Coronary artery (tissue), 2 donors: ENCODE measurements at regions not wholly inside any gene's neighbourhood (a gene's known extent, or its start where the extent isn't known, plus 50 kb on each side); places are given as distances from the start of the nearest gene placed in this dataset.

Experiments used
- DNase-seq: peaks from one replicate; pipeline ENCODE4 v3.0.0-alpha.2; 2017; ENCODE audit warnings: low spot score
- H3K27ac ChIP-seq, 2 donors: fragments of 200-600 bp; sonication (generic); one replicate each; pipeline ENCODE4 v1.5.1; 2016 to 2019
- H3K4me3 ChIP-seq: fragments of 200-600 bp; sonication (generic); 2 replicates; pipeline ENCODE4 v1.5.1; 2016; ENCODE audit warnings: mild to moderate bottlenecking, moderate library complexity
- TF ChIP-seq, protein P1 (sequence below): fragments of 200-600 bp; sonication (generic); IDR thresholded peaks from one replicate; pipeline ENCODE4 v1.5.1; 2019; ENCODE audit warnings: antibody characterized with exemption

GRCh38 chr16:17804857-17805256 is 334.1 kb upstream of the XYLT1 start:
- TF ChIP-seq, protein P1, sequence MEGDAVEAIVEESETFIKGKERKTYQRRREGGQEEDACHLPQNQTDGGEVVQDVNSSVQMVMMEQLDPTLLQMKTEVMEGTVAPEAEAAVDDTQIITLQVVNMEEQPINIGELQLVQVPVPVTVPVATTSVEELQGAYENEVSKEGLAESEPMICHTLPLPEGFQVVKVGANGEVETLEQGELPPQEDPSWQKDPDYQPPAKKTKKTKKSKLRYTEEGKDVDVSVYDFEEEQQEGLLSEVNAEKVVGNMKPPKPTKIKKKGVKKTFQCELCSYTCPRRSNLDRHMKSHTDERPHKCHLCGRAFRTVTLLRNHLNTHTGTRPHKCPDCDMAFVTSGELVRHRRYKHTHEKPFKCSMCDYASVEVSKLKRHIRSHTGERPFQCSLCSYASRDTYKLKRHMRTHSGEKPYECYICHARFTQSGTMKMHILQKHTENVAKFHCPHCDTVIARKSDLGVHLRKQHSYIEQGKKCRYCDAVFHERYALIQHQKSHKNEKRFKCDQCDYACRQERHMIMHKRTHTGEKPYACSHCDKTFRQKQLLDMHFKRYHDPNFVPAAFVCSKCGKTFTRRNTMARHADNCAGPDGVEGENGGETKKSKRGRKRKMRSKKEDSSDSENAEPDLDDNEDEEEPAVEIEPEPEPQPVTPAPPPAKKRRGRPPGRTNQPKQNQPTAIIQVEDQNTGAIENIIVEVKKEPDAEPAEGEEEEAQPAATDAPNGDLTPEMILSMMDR: no peak
- no peak for DNase-seq
- no peak overlapping the region for H3K4me3 ChIP-seq

GRCh38 chr16:17803625-17804410 is 333.1 kb upstream of the XYLT1 start:
- DNase-seq: no peak
- H3K4me3 ChIP-seq: no peak overlapping the region
- TF ChIP-seq, protein P1: no peak
- H3K27ac ChIP-seq: no peak overlapping the region

More at GRCh38 chr16:17804857-17805256, 334.1 kb upstream of the XYLT1 start:
- no peak overlapping the region for H3K27ac ChIP-seq

- TF ChIP-seq, protein P1: no peak
- Histone ChIP-seq H3K4me3 (no peak overlapping the region), H3K27ac (no peak overlapping the region)
- no peak for DNase-seq
Observed at GRCh38 chr16:17802571-17802970, 331.8 kb upstream of the XYLT1 start.

DNA sequence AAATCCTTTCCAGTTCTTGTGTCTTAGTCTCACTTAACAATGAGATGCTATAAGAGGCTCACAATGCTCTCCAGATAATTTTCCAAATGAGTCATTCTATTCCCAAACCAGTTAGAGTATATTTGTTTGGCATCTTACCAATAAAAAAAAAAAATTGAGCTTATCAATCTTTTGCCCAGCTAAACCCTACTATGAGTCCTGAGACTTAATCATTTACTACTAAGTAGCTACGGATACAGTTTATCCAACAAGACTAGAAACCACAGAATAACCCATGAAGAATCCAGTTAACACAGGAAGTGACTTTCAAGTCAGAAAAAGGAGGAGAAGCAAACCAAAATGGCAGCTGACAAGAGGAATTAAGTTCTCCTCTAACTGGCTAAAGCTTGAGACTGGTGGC is 330.3 kb upstream of the XYLT1 start:
- TF ChIP-seq, protein P1: no peak
- no peak for DNase-seq
- Histone ChIP-seq H3K27ac (no peak overlapping the region), H3K4me3 (no peak overlapping the region)

DNA sequence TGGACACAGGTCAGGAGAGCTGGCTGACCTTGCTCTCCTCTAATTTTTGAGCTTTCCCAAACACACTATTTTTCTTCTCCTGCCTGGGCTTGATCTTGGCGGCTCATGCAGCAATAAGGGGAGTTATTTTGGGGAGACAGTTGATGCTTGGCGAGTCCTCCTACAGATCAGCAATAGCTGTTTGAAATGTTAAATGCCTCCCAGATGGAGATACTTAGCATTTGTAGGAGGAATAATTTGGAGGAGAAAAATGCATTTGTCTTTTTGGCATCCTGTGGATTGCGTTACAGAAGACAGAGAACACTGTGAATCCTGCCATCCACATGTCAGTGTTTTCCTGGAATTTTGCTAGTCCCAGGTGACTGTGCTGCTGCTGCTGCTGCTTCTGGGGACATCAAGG is 328.0 kb upstream of the XYLT1 start:
- no peak for DNase-seq
- Histone ChIP-seq H3K4me3 (no peak overlapping the region), H3K27ac (no peak overlapping the region)
- TF ChIP-seq, protein P1: no peak

- Histone ChIP-seq H3K4me3 (no peak overlapping the region), H3K27ac (no peak overlapping the region)
- no peak for DNase-seq
- TF ChIP-seq, protein P1: no peak
Observed at GRCh38 chr16:17793354-17793753, 322.6 kb upstream of the XYLT1 start.

- TF ChIP-seq, protein P1: no peak
- no peak overlapping the region for H3K4me3 ChIP-seq
- no peak for DNase-seq
- no peak overlapping the region for H3K27ac ChIP-seq
Observed at GRCh38 chr16:17784073-17784472, 313.3 kb upstream of the XYLT1 start.
